Hepatocyte (in vitro differentiated cells): ENCODE measurements at regions not wholly inside any gene's neighbourhood (a gene's known extent, or its start where the extent isn't known, plus 50 kb on each side); places are given as distances from the start of the nearest gene placed in this dataset.
A peak's percentile ranks its signal among the peaks of the same experiment; 100 is the strongest.

Source experiments
- DNase-seq: peaks from one replicate; pipeline ENCODE4 v3.0.0-alpha.2; 2016; ENCODE audit warnings: low spot score
- H2AFZ ChIP-seq: fragments of 200-600 bp; sonication (generic); 2 replicates; pipeline ENCODE4 v1.6.0; 2016; ENCODE audit warnings: antibody characterized with exemption, mild to moderate bottlenecking
- H3K27ac ChIP-seq: fragments of 200-600 bp; sonication (generic); 2 replicates; pipeline ENCODE4 v1.5.1; 2016; ENCODE audit warnings: mild to moderate bottlenecking
- H3K27me3 ChIP-seq: fragments of 200-600 bp; sonication (generic); 2 replicates; pipeline ENCODE4 v1.6.1; 2016
- H3K36me3 ChIP-seq: fragments of 200-600 bp; sonication (generic); replicated peaks from 2 replicates; pipeline ENCODE4 v1.5.1; 2016; ENCODE audit warnings: low read depth; ENCODE audit not compliant: insufficient read depth
- H3K4me1 ChIP-seq: fragments of 200-600 bp; sonication (generic); 2 replicates; pipeline ENCODE4 v1.5.1; 2016; ENCODE audit warnings: mild to moderate bottlenecking, moderate library complexity; ENCODE audit not compliant: insufficient read depth
- H3K4me2 ChIP-seq: fragments of 200-600 bp; sonication (generic); 2 replicates; pipeline ENCODE4 v1.6.0; 2016
- H3K4me3 ChIP-seq: fragments of 200-600 bp; sonication (generic); 2 replicates; pipeline ENCODE4 v1.5.1; 2016; ENCODE audit warnings: mild to moderate bottlenecking
- H3K79me2 ChIP-seq: fragments of 200-600 bp; sonication (generic); 2 replicates; pipeline ENCODE4 v1.6.0; 2017; ENCODE audit warnings: mild to moderate bottlenecking
- H3K9me2 ChIP-seq: fragments of 200-600 bp; sonication (generic); replicated peaks from 2 replicates; pipeline ENCODE4 v1.6.0; 2017; ENCODE audit warnings: mild to moderate bottlenecking; ENCODE audit not compliant: insufficient read depth
- H3K9me3 ChIP-seq: fragments of 200-600 bp; sonication (generic); 2 replicates; pipeline ENCODE4 v1.5.1; 2016; ENCODE audit warnings: low read depth, mild to moderate bottlenecking
- H4K20me1 ChIP-seq: fragments of 200-600 bp; sonication (generic); 2 replicates; pipeline ENCODE4 v1.6.0; 2016; ENCODE audit warnings: mild to moderate bottlenecking; ENCODE audit not compliant: insufficient read depth, poor library complexity, severe bottlenecking
- EZH2 ChIP-seq: fragments of 200-600 bp; sonication (generic); IDR thresholded peaks from 2 replicates; pipeline ENCODE4 v1.6.1; 2016; ENCODE audit warnings: antibody characterized with exemption, mild to moderate bottlenecking, borderline replicate concordance
- EZH2phosphoT487 ChIP-seq: fragments of 200-600 bp; sonication (generic); IDR thresholded peaks from one replicate; pipeline ENCODE4 v1.6.1; 2018; ENCODE audit warnings: antibody characterized with exemption, mild to moderate bottlenecking, low read depth, moderate library complexity; ENCODE audit not compliant: unreplicated experiment, severe bottlenecking
- WGBS: methylation state at CpG from one replicate; pipeline ENCODE4 v1.1.6; 2016; ENCODE audit warnings: low lambda C conversion rate; ENCODE audit errors: missing lambda C conversion rate; 5-methylcytosine and 5-hydroxymethylcytosine counted together
- TF ChIP-seq, protein P1 (sequence below): fragments of 200-600 bp; sonication (generic); IDR thresholded peaks from 2 replicates; pipeline ENCODE4 v1.5.1; 2016; ENCODE audit warnings: antibody characterized with exemption, mild to moderate bottlenecking; ENCODE audit not compliant: poor library complexity

- Histone ChIP-seq H4K20me1 (no peaks in the 10 kb centered on the region), H3K9me3 (no peaks in the 10 kb centered on the region), H3K4me1 (no peaks in the 10 kb centered on the region), H3K36me3 (no peaks in the 10 kb centered on the region), H3K27me3 (no peaks in the 10 kb centered on the region), H3K79me2 (no peaks in the 10 kb centered on the region), H3K4me3 (no peak overlapping the region), H3K27ac (no peak overlapping the region), H2AFZ (no peak overlapping the region), H3K4me2 (no peak overlapping the region), H3K9me2 (no peaks in the 10 kb centered on the region)
- WGBS = 78% methylated on average over 7 of the region's 7 CpGs
- no peak for TF ChIP-seq EZH2
- TF ChIP-seq, protein P1, sequence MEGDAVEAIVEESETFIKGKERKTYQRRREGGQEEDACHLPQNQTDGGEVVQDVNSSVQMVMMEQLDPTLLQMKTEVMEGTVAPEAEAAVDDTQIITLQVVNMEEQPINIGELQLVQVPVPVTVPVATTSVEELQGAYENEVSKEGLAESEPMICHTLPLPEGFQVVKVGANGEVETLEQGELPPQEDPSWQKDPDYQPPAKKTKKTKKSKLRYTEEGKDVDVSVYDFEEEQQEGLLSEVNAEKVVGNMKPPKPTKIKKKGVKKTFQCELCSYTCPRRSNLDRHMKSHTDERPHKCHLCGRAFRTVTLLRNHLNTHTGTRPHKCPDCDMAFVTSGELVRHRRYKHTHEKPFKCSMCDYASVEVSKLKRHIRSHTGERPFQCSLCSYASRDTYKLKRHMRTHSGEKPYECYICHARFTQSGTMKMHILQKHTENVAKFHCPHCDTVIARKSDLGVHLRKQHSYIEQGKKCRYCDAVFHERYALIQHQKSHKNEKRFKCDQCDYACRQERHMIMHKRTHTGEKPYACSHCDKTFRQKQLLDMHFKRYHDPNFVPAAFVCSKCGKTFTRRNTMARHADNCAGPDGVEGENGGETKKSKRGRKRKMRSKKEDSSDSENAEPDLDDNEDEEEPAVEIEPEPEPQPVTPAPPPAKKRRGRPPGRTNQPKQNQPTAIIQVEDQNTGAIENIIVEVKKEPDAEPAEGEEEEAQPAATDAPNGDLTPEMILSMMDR = no peak
- TF ChIP-seq EZH2phosphoT487 = no peak
- no peak for DNase-seq
Measured at GRCh38 chr6:193773-194310, 98.4 kb upstream of the DUSP22 start.

DNA sequence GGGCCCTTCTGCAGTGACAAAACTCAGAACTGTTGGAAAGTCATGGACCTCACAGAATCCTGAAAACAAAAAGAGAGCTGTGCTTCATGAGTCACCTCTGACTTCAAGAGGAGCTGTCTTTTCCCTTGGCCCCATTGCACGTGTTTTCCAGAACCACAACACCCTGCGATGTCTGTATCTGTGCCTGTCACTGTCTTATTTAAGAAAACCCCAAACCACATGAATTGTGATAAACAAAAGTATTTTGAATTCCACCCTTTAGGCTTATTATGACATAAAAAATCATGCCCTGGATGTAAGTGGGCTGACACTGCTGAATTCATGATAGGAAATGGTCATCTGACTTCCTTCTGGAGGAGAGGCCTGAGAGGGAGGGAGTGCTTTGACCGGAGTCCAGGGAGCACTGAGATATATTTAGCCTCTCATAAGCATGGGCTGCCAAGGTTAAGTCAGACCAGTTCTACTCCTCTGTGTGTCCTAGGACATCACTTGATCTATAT lies 96.4 kb upstream of the DUSP22 start:
- Histone ChIP-seq H3K4me1 (no peaks in the 10 kb centered on the region), H3K36me3 (no peaks in the 10 kb centered on the region), H4K20me1 (no peaks in the 10 kb centered on the region), H3K27ac (peak overlapping the region; percentile 36), H3K4me2 (no peak overlapping the region), H3K4me3 (no peak overlapping the region), H3K9me3 (no peaks in the 10 kb centered on the region), H3K27me3 (no peaks in the 10 kb centered on the region), H3K79me2 (no peaks in the 10 kb centered on the region), H2AFZ (no peak overlapping the region), H3K9me2 (no peaks in the 10 kb centered on the region)
- peak; percentile 36 for DNase-seq
- 80% methylated on average over 3 of the region's 3 CpGs for whole genome bisulfite sequencing
- TF ChIP-seq EZH2phosphoT487 (no peak), EZH2 (no peak)
- TF ChIP-seq, protein P1 = no peak

DNA sequence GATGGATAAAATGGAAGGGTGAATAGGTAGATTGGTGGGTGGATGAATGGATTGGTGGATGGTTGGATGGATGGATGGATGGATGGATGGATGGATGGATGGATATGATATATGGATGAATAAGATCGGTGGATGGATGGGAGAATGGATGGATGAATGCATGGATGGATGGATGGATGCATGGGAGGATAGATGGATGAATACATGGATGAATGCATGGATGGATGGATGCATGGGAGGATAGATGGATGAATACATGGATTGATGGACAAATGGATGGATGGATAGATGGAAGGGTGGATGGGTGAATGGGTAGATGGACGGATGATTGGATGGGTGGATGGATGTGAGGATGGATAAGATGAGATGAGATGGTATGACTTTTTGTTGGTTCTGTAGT lies 95.7 kb upstream of the DUSP22 start:
- Histone ChIP-seq H2AFZ (no peak overlapping the region), H3K27ac (peak overlapping the region; percentile 36), H3K79me2 (no peaks in the 10 kb centered on the region), H3K4me1 (no peaks in the 10 kb centered on the region), H3K9me3 (no peaks in the 10 kb centered on the region), H4K20me1 (no peaks in the 10 kb centered on the region), H3K36me3 (no peaks in the 10 kb centered on the region), H3K4me3 (no peak overlapping the region), H3K27me3 (no peaks in the 10 kb centered on the region), H3K4me2 (no peak overlapping the region), H3K9me2 (no peaks in the 10 kb centered on the region)
- WGBS = 97% methylated on average over 2 of the region's 2 CpGs
- no peak for TF ChIP-seq EZH2phosphoT487
- no peak for TF ChIP-seq EZH2
- TF ChIP-seq, protein P1 = no peak
- DNase-seq = no peak
